ENCODE measurements at regions not wholly inside any gene's neighbourhood (a gene's known extent, or its start where the extent isn't known, plus 50 kb on each side); places are given as distances from the start of the nearest gene placed in this dataset.

DNA sequence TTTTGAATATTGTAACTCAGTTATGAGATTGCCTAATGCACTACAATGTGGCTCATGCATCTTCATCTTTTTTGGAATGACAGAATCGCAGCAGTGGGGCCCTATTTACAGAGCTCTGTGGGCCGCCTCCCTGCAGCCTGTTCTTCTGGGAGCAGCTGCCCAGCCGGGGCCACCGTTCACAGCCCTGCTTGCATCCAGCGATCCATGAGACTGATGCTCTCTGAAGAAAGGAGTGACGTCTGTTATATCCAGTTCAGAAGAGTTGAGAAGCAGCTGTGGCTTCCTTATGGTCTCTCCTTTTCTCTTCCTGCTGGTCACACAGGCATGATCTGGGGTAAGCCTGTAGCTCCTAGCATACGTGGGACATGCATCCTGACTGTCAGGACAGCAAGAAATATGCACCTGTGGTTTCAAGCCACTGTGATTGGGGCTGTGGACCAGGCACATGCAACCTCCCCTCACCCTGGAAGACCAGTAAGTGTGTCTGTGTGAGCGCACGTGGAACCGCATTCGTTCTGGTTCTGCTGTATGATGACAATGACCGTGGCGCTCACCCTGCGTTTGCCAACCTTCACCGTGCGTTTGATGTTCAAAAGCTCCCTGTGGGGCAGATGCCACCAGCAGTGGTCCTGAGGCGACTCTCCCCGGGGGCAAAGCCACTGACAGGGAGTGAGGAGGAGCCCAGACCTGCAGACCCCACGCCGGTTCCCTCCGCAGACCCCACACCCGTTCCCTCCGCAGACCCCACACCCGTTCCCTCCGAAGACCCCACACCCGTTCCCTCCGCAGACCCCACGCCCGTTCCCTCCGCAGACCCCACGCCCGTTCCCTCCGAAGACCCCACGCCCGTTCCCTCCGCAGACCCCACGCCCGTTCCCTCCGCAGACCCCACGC is 189.8 kb downstream of the TMEM18 start (continued):
- TF ChIP-seq, protein P1, sequence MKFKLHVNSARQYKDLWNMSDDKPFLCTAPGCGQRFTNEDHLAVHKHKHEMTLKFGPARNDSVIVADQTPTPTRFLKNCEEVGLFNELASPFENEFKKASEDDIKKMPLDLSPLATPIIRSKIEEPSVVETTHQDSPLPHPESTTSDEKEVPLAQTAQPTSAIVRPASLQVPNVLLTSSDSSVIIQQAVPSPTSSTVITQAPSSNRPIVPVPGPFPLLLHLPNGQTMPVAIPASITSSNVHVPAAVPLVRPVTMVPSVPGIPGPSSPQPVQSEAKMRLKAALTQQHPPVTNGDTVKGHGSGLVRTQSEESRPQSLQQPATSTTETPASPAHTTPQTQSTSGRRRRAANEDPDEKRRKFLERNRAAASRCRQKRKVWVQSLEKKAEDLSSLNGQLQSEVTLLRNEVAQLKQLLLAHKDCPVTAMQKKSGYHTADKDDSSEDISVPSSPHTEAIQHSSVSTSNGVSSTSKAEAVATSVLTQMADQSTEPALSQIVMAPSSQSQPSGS (IDR thresholded peaks at IDR 0.05; ENCODE audit: low read length): no peak
- TF ChIP-seq POU2F2 (IDR thresholded peaks at IDR 0.05; ENCODE audit: borderline replicate concordance, low read depth, low read length) (no peak), JUND (IDR thresholded peaks at IDR 0.05; ENCODE audit: low read depth, low read length) (no peak), ZBTB33 (IDR thresholded peaks at IDR 0.05) (no peak)

- CTCF ChIA-PET: no interaction called here
- no peak for FAIRE-seq
Observed at GRCh38 chr2:486371-486770, 190.8 kb downstream of the TMEM18 start.

More at GRCh38 chr2:486371-486770, 190.8 kb downstream of the TMEM18 start:
- no peak overlapping the region for H3K9ac ChIP-seq (ENCODE audit: control insufficient read depth, insufficient read depth, low read length)
- RAD21 ChIA-PET (ENCODE audit: unreplicated experiment): no interaction called here
- BruUV-seq (replicated peaks): no TSS peak
- H3K4me1 ChIP-seq (ENCODE audit: control insufficient read depth, insufficient read depth, low read length): no peaks in the 10 kb centered on the region
- SMC1A ChIA-PET (ENCODE audit: uncharacterized antibody, unreplicated experiment): no interaction called here
- intact Hi-C loops (cut with micrococcal nuclease; ENCODE audit: unreplicated experiment): no loop called here
- no peak overlapping the region for H3K27ac ChIP-seq (ENCODE audit: control insufficient read depth, insufficient read depth)
- no peak overlapping the region for H2AFZ ChIP-seq (ENCODE audit: control insufficient read depth, low read depth, low read length)
- H3K4me2 ChIP-seq (ENCODE audit: control insufficient read depth, insufficient read depth): no peak overlapping the region
- no peak for DNase-seq (ENCODE audit: low read depth, low spot score)
- no peaks in the 10 kb centered on the region for H3K27me3 ChIP-seq (replicated peaks in 1 of 2; ENCODE audit: control insufficient read depth in 2 of 2, insufficient read depth in 2 of 2, low read length in 1 of 2)
- POLR2A ChIA-PET: no interaction called here
- no peaks in the 10 kb centered on the region for H3K36me3 ChIP-seq (ENCODE audit: control insufficient read depth in 2 of 2, insufficient read depth in 2 of 2, low read length in 1 of 2)
- H3K9me3 ChIP-seq (replicated peaks; ENCODE audit: control insufficient read depth, insufficient read depth, low read length): no peaks in the 10 kb centered on the region
- WGBS (ENCODE audit: insufficient coverage, insufficient replicate concordance, low lambda C conversion rate, missing lambda C conversion rate): 67% methylated on average over 11 of the region's 11 CpGs
- in situ Hi-C loops (cut with MboI): no loop called here
- no peak for ATAC-seq
- H3K79me2 ChIP-seq (ENCODE audit: control insufficient read depth, insufficient read depth, low read length): no peaks in the 10 kb centered on the region
- H3K4me3 ChIP-seq: no peak overlapping the region
- TF ChIP-seq NFIC (IDR thresholded peaks at IDR 0.05; ENCODE audit: low read depth, low read length): no peak
- TF ChIP-seq CBFB (IDR thresholded peaks at IDR 0.05; ENCODE audit: low read depth): no peak
- TF ChIP-seq, protein P2, sequence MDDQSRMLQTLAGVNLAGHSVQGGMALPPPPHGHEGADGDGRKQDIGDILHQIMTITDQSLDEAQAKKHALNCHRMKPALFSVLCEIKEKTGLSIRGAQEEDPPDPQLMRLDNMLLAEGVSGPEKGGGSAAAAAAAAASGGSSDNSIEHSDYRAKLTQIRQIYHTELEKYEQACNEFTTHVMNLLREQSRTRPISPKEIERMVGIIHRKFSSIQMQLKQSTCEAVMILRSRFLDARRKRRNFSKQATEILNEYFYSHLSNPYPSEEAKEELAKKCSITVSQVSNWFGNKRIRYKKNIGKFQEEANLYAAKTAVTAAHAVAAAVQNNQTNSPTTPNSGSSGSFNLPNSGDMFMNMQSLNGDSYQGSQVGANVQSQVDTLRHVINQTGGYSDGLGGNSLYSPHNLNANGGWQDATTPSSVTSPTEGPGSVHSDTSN (IDR thresholded peaks at IDR 0.05; ENCODE audit: insufficient replicate concordance, low read depth, low read length): no peak
- no peak for TF ChIP-seq POLR2AphosphoS5 (IDR thresholded peaks at IDR 0.05; ENCODE audit: low read length)
- no peak for TF ChIP-seq RELA (IDR thresholded peaks at IDR 0.05; ENCODE audit: borderline replicate concordance, partially characterized antibody)
- no peak for TF ChIP-seq MYC (IDR thresholded peaks at IDR 0.05; ENCODE audit: insufficient read depth, insufficient read length, insufficient replicate concordance, low read length, severe bottlenecking)
- no peak for TF ChIP-seq PAX8 (IDR thresholded peaks at IDR 0.05)
- no peak for TF ChIP-seq ZNF24 (IDR thresholded peaks at IDR 0.05)
- TF ChIP-seq ZNF384 (IDR thresholded peaks at IDR 0.05; ENCODE audit: borderline replicate concordance, low read depth, low read length): no peak
- TF ChIP-seq, protein P3, sequence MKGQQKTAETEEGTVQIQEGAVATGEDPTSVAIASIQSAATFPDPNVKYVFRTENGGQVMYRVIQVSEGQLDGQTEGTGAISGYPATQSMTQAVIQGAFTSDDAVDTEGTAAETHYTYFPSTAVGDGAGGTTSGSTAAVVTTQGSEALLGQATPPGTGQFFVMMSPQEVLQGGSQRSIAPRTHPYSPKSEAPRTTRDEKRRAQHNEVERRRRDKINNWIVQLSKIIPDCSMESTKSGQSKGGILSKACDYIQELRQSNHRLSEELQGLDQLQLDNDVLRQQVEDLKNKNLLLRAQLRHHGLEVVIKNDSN (IDR thresholded peaks at IDR 0.05; ENCODE audit: borderline replicate concordance, extremely low read length, insufficient read depth, low read depth, low read length): no peak
- no peak for TF ChIP-seq RAD51 (IDR thresholded peaks at IDR 0.05)
- TF ChIP-seq SRF (IDR thresholded peaks at IDR 0.05; ENCODE audit: low read depth in 2 of 2, low read length in 2 of 2): no peak
- H4K20me1 ChIP-seq (ENCODE audit: control insufficient read depth, insufficient read depth): no peaks in the 10 kb centered on the region

Measured in GM12878 (cell line).